SK-N-SH (cell line): ENCODE measurements at regions not wholly inside any gene's neighbourhood (a gene's known extent, or its start where the extent isn't known, plus 50 kb on each side); places are given as distances from the start of the nearest gene placed in this dataset.
"Not testable (repeated sequence)": the region's sequence is repeated elsewhere in the genome, so short reads cannot be mapped to it uniquely, and the experiment has no call there.

ENCODE experiments used
- CTCF ChIA-PET: fragments of 300-600, 350-600 bp; formaldehyde crosslinking; extraction: SDS; loops from one replicate; lab custom pipeline; 2021; lab: Yijun Ruan, JAX
- POLR2A ChIA-PET: fragments of 350-600 bp; sonication (Branson Sonifier 250); formaldehyde crosslinking; extraction: SDS; loops from one replicate; lab custom pipeline; 2020; ENCODE audit warnings: antibody characterized with exemption, inconsistent platforms; lab: Yijun Ruan, JAX
- DNase-seq: peaks from one replicate; pipeline ENCODE4 v3.0.0; 2012
- H2AFZ ChIP-seq: fragments of 200-600 bp; sonication (generic); 2 replicates; pipeline ENCODE4 v1.8.1; 2016; ENCODE audit warnings: antibody characterized with exemption, mild to moderate bottlenecking, low read depth
- H3F3A ChIP-seq: fragments of 200-600 bp; sonication (generic); replicated peaks from 2 replicates; pipeline ENCODE3; 2016; ENCODE audit warnings: antibody characterized with exemption, mild to moderate bottlenecking; ENCODE audit not compliant: insufficient read depth
- H3K27ac ChIP-seq, 2 experiments: fragments of 200-500 bp in 1 of 2; fragments of 200-600 bp in 1 of 2; sonication (Bioruptor generic) in 1 of 2; sonication (generic), shearing (Covaris generic) in 1 of 2; 2 replicates each; pipeline versions ENCODE4 v1.5.1 to v1.6.1; 2014 to 2016; ENCODE audit warnings: low read depth in 2 of 2, inconsistent platforms in 1 of 2, low read length in 1 of 2, mild to moderate bottlenecking in 1 of 2, mixed read lengths in 1 of 2
- H3K27me3 ChIP-seq: fragments of 200-600 bp; sonication (generic), shearing (Covaris generic); 2 replicates; pipeline ENCODE4 v1.6.1; 2016; ENCODE audit warnings: mixed run types; ENCODE audit not compliant: insufficient read depth
- H3K36me3 ChIP-seq, 2 experiments: fragments of 200-500 bp in 1 of 2; fragments of 200-600 bp in 1 of 2; sonication (Bioruptor generic) in 1 of 2; sonication (generic) in 1 of 2; replicated peaks in 1 of 2; 2 replicates each; pipeline versions ENCODE3 to v1.5.1; 2014 to 2016; ENCODE audit warnings: low read length in 1 of 2, mild to moderate bottlenecking in 1 of 2; ENCODE audit not compliant: insufficient read depth in 2 of 2, control insufficient read depth in 1 of 2
- H3K4me1 ChIP-seq, 2 experiments: fragments of 200-500 bp in 1 of 2; fragments of 200-600 bp in 1 of 2; sonication (Bioruptor generic) in 1 of 2; sonication (generic), shearing (Covaris generic) in 1 of 2; 2 replicates each; pipeline versions ENCODE4 v1.5.1 to v1.6.1; 2014 to 2016; ENCODE audit warnings: low read depth in 1 of 2, low read length in 1 of 2, mixed run types in 1 of 2; ENCODE audit not compliant: insufficient read depth in 2 of 2, control insufficient read depth in 1 of 2
- H3K4me2 ChIP-seq: fragments of 200-600 bp; sonication (generic), shearing (Covaris generic); 2 replicates; pipeline ENCODE4 v1.6.1; 2017; ENCODE audit warnings: mixed run types
- H3K4me3 ChIP-seq, 2 experiments: fragments of 200-500 bp in 1 of 2; fragments of 200-600 bp in 1 of 2; sonication (Bioruptor generic) in 1 of 2; sonication (generic), shearing (Covaris generic) in 1 of 2; 2 replicates each; pipeline versions ENCODE4 v1.5.1 to v1.8.1; 2014 to 2016; ENCODE audit warnings: low read depth in 2 of 2, inconsistent platforms in 1 of 2, low read length in 1 of 2, mild to moderate bottlenecking in 1 of 2, mixed read lengths in 1 of 2, moderate library complexity in 1 of 2
- H3K79me2 ChIP-seq: fragments of 200-600 bp; sonication (generic); 2 replicates; pipeline ENCODE4 v1.8.1; 2017; ENCODE audit warnings: mild to moderate bottlenecking; ENCODE audit not compliant: insufficient read depth
- H3K9ac ChIP-seq: fragments of 200-600 bp; sonication (generic); 2 replicates; pipeline ENCODE4 v1.6.1; 2017; ENCODE audit warnings: mixed run types
- H3K9me2 ChIP-seq: fragments of 200-600 bp; sonication (generic); 2 replicates; pipeline ENCODE4 v1.6.1; 2017; ENCODE audit warnings: mixed run types
- H3K9me3 ChIP-seq: fragments of 200-600 bp; sonication (generic); 2 replicates; pipeline ENCODE4 v1.6.1; 2017; ENCODE audit warnings: mixed run types, mild to moderate bottlenecking, moderate library complexity
- H4K20me1 ChIP-seq: fragments of 200-600 bp; sonication (generic); 2 replicates; pipeline ENCODE4 v1.6.1; 2017; ENCODE audit warnings: mild to moderate bottlenecking, mixed run types; ENCODE audit not compliant: insufficient read depth
- CHD2 ChIP-seq: fragments of 150-350 bp; IDR thresholded peaks from 2 replicates; pipeline ENCODE4 v1.6.1; 2018; ENCODE audit warnings: low read length; ENCODE audit not compliant: partially characterized antibody
- CTCF ChIP-seq: fragments of 200-600 bp; sonication (generic); IDR thresholded peaks from 2 replicates; pipeline ENCODE4 v1.6.1; 2017; ENCODE audit warnings: antibody characterized with exemption, mild to moderate bottlenecking, moderate library complexity
- EP300 ChIP-seq, 2 experiments: IDR thresholded peaks; 2 replicates each; pipeline versions ENCODE4 v1.4.0 to v1.6.1; 2012; ENCODE audit warnings: borderline replicate concordance in 1 of 2, low read depth in 1 of 2, low read length in 1 of 2
- FOSL2 ChIP-seq: IDR thresholded peaks from 2 replicates; pipeline ENCODE4 v1.4.0; 2012; ENCODE audit warnings: low read depth, mild to moderate bottlenecking, moderate library complexity, borderline replicate concordance
- FOXJ3 ChIP-seq: sonication (generic); formaldehyde crosslinking; IDR thresholded peaks from 2 replicates; pipeline ENCODE4 v1.5.1; 2020; ENCODE audit warnings: mild to moderate bottlenecking, missing genetic modification reagents
- GATA2 ChIP-seq: sonication (generic); formaldehyde crosslinking; IDR thresholded peaks from 2 replicates; pipeline ENCODE4 v1.5.0; 2020; ENCODE audit warnings: mild to moderate bottlenecking, missing genetic modification reagents
- JUND ChIP-seq: IDR thresholded peaks from 2 replicates; pipeline ENCODE4 v1.4.0; 2012
- MXI1 ChIP-seq: IDR thresholded peaks from 2 replicates; pipeline ENCODE4 v1.6.1; 2012; ENCODE audit warnings: mild to moderate bottlenecking, low read depth, low read length, improper control_type of control experiment
- NFIC ChIP-seq: IDR thresholded peaks from 2 replicates; pipeline ENCODE4 v1.4.0; 2012; ENCODE audit warnings: borderline replicate concordance
- RAD21 ChIP-seq: IDR thresholded peaks from 2 replicates; pipeline ENCODE4 v1.6.1; 2012; ENCODE audit warnings: mild to moderate bottlenecking, low read length
- RFX5 ChIP-seq: IDR thresholded peaks from 2 replicates; pipeline ENCODE4 v1.6.1; 2012; ENCODE audit warnings: mild to moderate bottlenecking, improper control_type of control experiment, low read length
- RXRA ChIP-seq: IDR thresholded peaks from 2 replicates; pipeline ENCODE4 v1.4.0; 2012; ENCODE audit warnings: low read depth, mild to moderate bottlenecking, borderline replicate concordance
- SMC3 ChIP-seq: IDR thresholded peaks from 2 replicates; pipeline ENCODE4 v1.6.1; 2012; ENCODE audit warnings: low read depth, low read length, improper control_type of control experiment
- WGBS: methylation state at CpG from one replicate; pipeline ENCODE4 v1.1.6; 2017; ENCODE audit warnings: low lambda C conversion rate; 5-methylcytosine and 5-hydroxymethylcytosine counted together

GRCh38 chr14:71402415-71402814, 495.2 kb downstream of the PCNX1 start:
- H3K9me2 ChIP-seq, POLR2A ChIA-PET, H3F3A ChIP-seq, H4K20me1 ChIP-seq, H3K27me3 ChIP-seq, DNase-seq, H3K9me3 ChIP-seq, H3K9ac ChIP-seq, H2AFZ ChIP-seq, H3K27ac ChIP-seq, H3K36me3 ChIP-seq, H3K4me3 ChIP-seq: not testable (repeated sequence)
- TF ChIP-seq FOSL2: peak; percentile 49; the same call in 1 of the 2 replicates
- Histone ChIP-seq H3K4me2 (0 out of 2 replicates have a peak overlapping the region, but pooled peaks have one; percentile 2), H3K79me2 (peaks cover 82% of the 10 kb centered on the region), H3K4me1 (peaks cover 12 to 26% of the 10 kb centered on the region in 2 experiments; a peak in 3 of 4 replicates)
- CTCF ChIA-PET: interaction anchor here (0.7 to 2.3 kb wide), 3 partner anchors 63 to 79 kb away, joined by 3 to 8 read pairs (median 3); no protein-coding TSS in a partner anchor
- WGBS: 88% methylated on average over 3 of the region's 3 CpGs

GRCh38 chr14:71403656-71404055, 496.4 kb downstream of the PCNX1 start:
- Histone ChIP-seq H3K36me3 (no peaks in the 10 kb centered on the region), H4K20me1 (no peaks in the 10 kb centered on the region), H3K9me3 (no peaks in the 10 kb centered on the region), H3K79me2 (peaks cover 85% of the 10 kb centered on the region), H3K27me3 (no peaks in the 10 kb centered on the region), H3K4me3 (no peak overlapping the region), H3K9ac (no peak overlapping the region), H3K4me2 (no peak overlapping the region), H3K4me1 (peaks cover 12 to 33% of the 10 kb centered on the region in 2 experiments; a peak in 3 of 4 replicates), H3K27ac (no peak overlapping the region), H2AFZ (no peak overlapping the region), H3F3A (peaks cover 15% of the 10 kb centered on the region), H3K9me2 (no peaks in the 10 kb centered on the region)
- peak; percentile 47 for DNase-seq
- ChIA-PET CTCF (interaction anchor here (0.9 to 2.7 kb wide), 18 partner anchors 9 to 349 kb away, joined by 3 to 8 read pairs (median 5); no protein-coding TSS in a partner anchor), POLR2A (interaction anchor here (0.6 to 1.8 kb wide), 4 partner anchors 37 to 473 kb away, joined by 3 to 9 read pairs (median 4); no protein-coding TSS in a partner anchor)
- TF ChIP-seq RXRA: no peak
- peak; percentile 65 for TF ChIP-seq RAD21
- 0 out of 2 replicates have a peak, but pooled peaks have one; percentile 11 for TF ChIP-seq CTCF
- no peak for TF ChIP-seq GATA2
- TF ChIP-seq EP300 (IDR thresholded peaks at IDR 0.05; ENCODE audit: borderline replicate concordance in 1 of 2, low read depth in 1 of 2, low read length in 1 of 2): peak in 1 of 2 experiments; percentile 15; a peak in 1 of 4 replicates
- peak; percentile 59; the same call in 1 of the 2 replicates for TF ChIP-seq SMC3

GRCh38 chr14:71405676-71406075, 498.4 kb downstream of the PCNX1 start:
- peaks cover 89% of the 10 kb centered on the region for H3K79me2 ChIP-seq
- no peaks in the 10 kb centered on the region for H4K20me1 ChIP-seq
- no peak overlapping the region for H3K4me2 ChIP-seq
- 97% methylated on average over 4 of the region's 4 CpGs for WGBS
- H3K27ac ChIP-seq: no peak overlapping the region
- peaks cover 8 to 31% of the 10 kb centered on the region in 2 experiments; a peak in 3 of 4 replicates for H3K4me1 ChIP-seq
- H3K36me3 ChIP-seq: no peaks in the 10 kb centered on the region
- no peak overlapping the region for H3K9ac ChIP-seq
- H3K4me3 ChIP-seq: no peak overlapping the region
- no peak for DNase-seq
- no peak overlapping the region for H2AFZ ChIP-seq
- H3K9me2 ChIP-seq: no peaks in the 10 kb centered on the region
- H3F3A ChIP-seq: peaks cover 15% of the 10 kb centered on the region
- CTCF ChIA-PET: interaction anchor here (1.0 to 2.7 kb wide), 3 partner anchors 10 to 347 kb away, joined by 3 to 8 read pairs (median 3); no protein-coding TSS in a partner anchor
- POLR2A ChIA-PET: no interaction called here
- H3K9me3 ChIP-seq: no peaks in the 10 kb centered on the region
- TF ChIP-seq MXI1 (no peak), FOXJ3 (CRISPR knock-in tag) (no peak), RFX5 (no peak), JUND (no peak), CHD2 (no peak), NFIC (no peak)
- H3K27me3 ChIP-seq: no peaks in the 10 kb centered on the region
